Adrenal gland (tissue), 5 donors: ENCODE measurements at regions not wholly inside any gene's neighbourhood (a gene's known extent, or its start where the extent isn't known, plus 50 kb on each side); places are given as distances from the start of the nearest gene placed in this dataset.

Experiments
- POLR2A ChIP-seq, 2 donors: fragments of 450-650 bp; IDR thresholded peaks; one replicate each; pipeline ENCODE4 v1.6.1; 2017; ENCODE audit warnings: antibody characterized with exemption in 2 of 2, mild to moderate bottlenecking in 2 of 2, moderate library complexity in 1 of 2
- TF ChIP-seq, protein P1 (sequence below), 6 experiments: fragments of 450-650 bp in 4 of 6; fragments of 200-600 bp in 2 of 6; sonication (generic) in 1 of 6; IDR thresholded peaks; 1 replicate in 5 of 6; 2 replicates in 1 of 6; pipeline versions ENCODE4 v1.5.1 to v1.8.0; 2016 to 2021; ENCODE audit warnings: antibody characterized with exemption in 6 of 6, mild to moderate bottlenecking in 2 of 6, moderate library complexity in 1 of 6
- donor health status: DM: no; HTN: no; CAD: no.

DNA sequence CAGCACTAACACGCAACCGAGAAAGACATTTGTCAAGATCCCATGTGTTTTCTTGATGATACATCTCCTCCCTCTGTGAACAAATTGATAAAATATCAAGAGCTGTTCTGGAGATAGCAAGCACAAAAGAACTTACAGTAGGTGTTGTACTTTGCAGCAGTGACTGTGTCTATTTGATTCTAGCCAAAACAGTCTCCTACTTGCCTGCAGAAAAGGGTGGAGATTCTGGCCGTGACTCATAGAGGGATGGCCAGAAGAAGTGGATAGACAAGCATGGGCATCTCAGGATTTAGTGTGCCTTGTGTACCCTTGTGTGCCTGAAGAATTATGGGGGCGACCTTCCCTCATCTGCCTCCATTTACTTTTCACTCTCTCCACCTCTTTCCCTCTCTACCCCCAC, 458.4 kb upstream of the LRRC7 start:
- TF ChIP-seq, protein P1, sequence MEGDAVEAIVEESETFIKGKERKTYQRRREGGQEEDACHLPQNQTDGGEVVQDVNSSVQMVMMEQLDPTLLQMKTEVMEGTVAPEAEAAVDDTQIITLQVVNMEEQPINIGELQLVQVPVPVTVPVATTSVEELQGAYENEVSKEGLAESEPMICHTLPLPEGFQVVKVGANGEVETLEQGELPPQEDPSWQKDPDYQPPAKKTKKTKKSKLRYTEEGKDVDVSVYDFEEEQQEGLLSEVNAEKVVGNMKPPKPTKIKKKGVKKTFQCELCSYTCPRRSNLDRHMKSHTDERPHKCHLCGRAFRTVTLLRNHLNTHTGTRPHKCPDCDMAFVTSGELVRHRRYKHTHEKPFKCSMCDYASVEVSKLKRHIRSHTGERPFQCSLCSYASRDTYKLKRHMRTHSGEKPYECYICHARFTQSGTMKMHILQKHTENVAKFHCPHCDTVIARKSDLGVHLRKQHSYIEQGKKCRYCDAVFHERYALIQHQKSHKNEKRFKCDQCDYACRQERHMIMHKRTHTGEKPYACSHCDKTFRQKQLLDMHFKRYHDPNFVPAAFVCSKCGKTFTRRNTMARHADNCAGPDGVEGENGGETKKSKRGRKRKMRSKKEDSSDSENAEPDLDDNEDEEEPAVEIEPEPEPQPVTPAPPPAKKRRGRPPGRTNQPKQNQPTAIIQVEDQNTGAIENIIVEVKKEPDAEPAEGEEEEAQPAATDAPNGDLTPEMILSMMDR (IDR thresholded peaks at IDR 0.05): no peak
- TF ChIP-seq POLR2A (IDR thresholded peaks at IDR 0.05): no peak
